Transverse colon (tissue), 3 donors: ENCODE measurements at regions not wholly inside any gene's neighbourhood (a gene's known extent, or its start where the extent isn't known, plus 50 kb on each side); places are given as distances from the start of the nearest gene placed in this dataset.

Experiments
- POLR2A ChIP-seq: fragments of 450-650 bp; IDR thresholded peaks from one replicate; pipeline ENCODE4 v1.6.1; 2016; ENCODE audit warnings: antibody characterized with exemption, mild to moderate bottlenecking, moderate library complexity
- TF ChIP-seq, protein P1 (sequence below), 5 experiments: fragments of 200-600 bp in 3 of 5; fragments of 450-650 bp in 2 of 5; sonication (generic) in 3 of 5; IDR thresholded peaks; 1 replicate in 2 of 5; 2 replicates in 3 of 5; pipeline ENCODE4 v1.5.1; 2016 to 2017; ENCODE audit warnings: antibody characterized with exemption in 5 of 5, inconsistent platforms in 3 of 5, mild to moderate bottlenecking in 2 of 5, moderate library complexity in 1 of 5

DNA sequence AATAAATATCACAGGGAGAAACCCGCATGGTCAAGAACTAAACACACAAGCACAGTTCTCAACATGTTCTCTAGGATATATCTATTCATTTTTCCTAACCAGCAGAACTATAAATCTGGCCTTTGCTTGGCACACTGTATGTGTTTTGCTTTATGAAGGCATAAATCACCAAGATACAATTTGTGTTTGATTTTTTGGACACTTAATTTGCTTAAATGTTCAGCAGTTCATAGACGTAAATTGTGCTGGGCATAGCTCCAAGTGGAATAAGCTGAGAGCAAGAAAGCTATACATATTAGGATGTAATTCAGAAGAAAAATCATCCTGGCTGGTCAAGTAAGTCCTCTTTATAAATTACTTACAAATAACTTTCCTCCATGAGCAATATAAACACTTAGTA lies 341.5 kb upstream of the ATP5MC3 start:
- TF ChIP-seq, protein P1, sequence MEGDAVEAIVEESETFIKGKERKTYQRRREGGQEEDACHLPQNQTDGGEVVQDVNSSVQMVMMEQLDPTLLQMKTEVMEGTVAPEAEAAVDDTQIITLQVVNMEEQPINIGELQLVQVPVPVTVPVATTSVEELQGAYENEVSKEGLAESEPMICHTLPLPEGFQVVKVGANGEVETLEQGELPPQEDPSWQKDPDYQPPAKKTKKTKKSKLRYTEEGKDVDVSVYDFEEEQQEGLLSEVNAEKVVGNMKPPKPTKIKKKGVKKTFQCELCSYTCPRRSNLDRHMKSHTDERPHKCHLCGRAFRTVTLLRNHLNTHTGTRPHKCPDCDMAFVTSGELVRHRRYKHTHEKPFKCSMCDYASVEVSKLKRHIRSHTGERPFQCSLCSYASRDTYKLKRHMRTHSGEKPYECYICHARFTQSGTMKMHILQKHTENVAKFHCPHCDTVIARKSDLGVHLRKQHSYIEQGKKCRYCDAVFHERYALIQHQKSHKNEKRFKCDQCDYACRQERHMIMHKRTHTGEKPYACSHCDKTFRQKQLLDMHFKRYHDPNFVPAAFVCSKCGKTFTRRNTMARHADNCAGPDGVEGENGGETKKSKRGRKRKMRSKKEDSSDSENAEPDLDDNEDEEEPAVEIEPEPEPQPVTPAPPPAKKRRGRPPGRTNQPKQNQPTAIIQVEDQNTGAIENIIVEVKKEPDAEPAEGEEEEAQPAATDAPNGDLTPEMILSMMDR (IDR thresholded peaks at IDR 0.05), result no peak
- no peak for TF ChIP-seq POLR2A
